Osteoblast (primary cell): ENCODE measurements at regions not wholly inside any gene's neighbourhood (a gene's known extent, or its start where the extent isn't known, plus 50 kb on each side); places are given as distances from the start of the nearest gene placed in this dataset.

ENCODE experiments used
- DNase-seq: peaks from one replicate; pipeline ENCODE4 v3.0.0; 2011; ENCODE audit warnings: low spot score, mixed read lengths; ENCODE audit not compliant: insufficient read length; ENCODE audit errors: missing footprints
- H2AFZ ChIP-seq: 2 replicates; pipeline ENCODE4 v1.6.0; 2011; ENCODE audit warnings: mild to moderate bottlenecking, low read length
- H3K27ac ChIP-seq: 2 replicates; pipeline ENCODE4 v1.5.1; 2011; ENCODE audit warnings: mild to moderate bottlenecking, low read depth, low read length, moderate library complexity
- H3K27me3 ChIP-seq: 2 replicates; pipeline ENCODE4 v1.6.0; 2012; ENCODE audit warnings: mild to moderate bottlenecking, control low read depth, inconsistent platforms, low read length, moderate library complexity; ENCODE audit not compliant: insufficient read depth
- H3K36me3 ChIP-seq: 2 replicates; pipeline ENCODE4 v1.5.1; 2011; ENCODE audit warnings: mild to moderate bottlenecking, low read length, control low read depth, moderate library complexity; ENCODE audit not compliant: insufficient read depth
- H3K4me1 ChIP-seq: 2 replicates; pipeline ENCODE4 v1.5.1; 2011; ENCODE audit warnings: mild to moderate bottlenecking, low read length, control low read depth, moderate library complexity; ENCODE audit not compliant: insufficient read depth
- H3K4me2 ChIP-seq: 2 replicates; pipeline ENCODE4 v1.6.0; 2011; ENCODE audit warnings: mild to moderate bottlenecking, low read length; ENCODE audit not compliant: insufficient read depth
- H3K4me3 ChIP-seq: fragments of 200-600 bp; sonication (generic); 3 replicates; pipeline ENCODE4 v1.5.1; 2012; ENCODE audit warnings: mild to moderate bottlenecking, low read length, inconsistent platforms; ENCODE audit not compliant: insufficient read depth
- H3K79me2 ChIP-seq: 2 replicates; pipeline ENCODE4 v1.6.0; 2012; ENCODE audit warnings: mild to moderate bottlenecking, low read length, control low read depth, inconsistent platforms; ENCODE audit not compliant: insufficient read depth
- H3K9me3 ChIP-seq: 2 replicates; pipeline ENCODE4 v1.5.1; 2011; ENCODE audit warnings: low read depth, low read length, control low read depth
- H4K20me1 ChIP-seq: 2 replicates; pipeline ENCODE4 v1.6.0; 2012; ENCODE audit warnings: mild to moderate bottlenecking, low read length, control low read depth; ENCODE audit not compliant: insufficient read depth
- CTCF ChIP-seq: IDR thresholded peaks from 2 replicates; pipeline ENCODE4 v1.5.1; 2011; ENCODE audit warnings: mild to moderate bottlenecking, low read depth, low read length, moderate library complexity; ENCODE audit errors: extremely low read depth

- H3K79me2 ChIP-seq, result no peaks in the 10 kb centered on the region
- no peaks in the 10 kb centered on the region for H4K20me1 ChIP-seq
- no peaks in the 10 kb centered on the region for H3K9me3 ChIP-seq
- H3K4me3 ChIP-seq, result no peak overlapping the region
- no peaks in the 10 kb centered on the region for H3K27me3 ChIP-seq
- no peak overlapping the region for H2AFZ ChIP-seq
- no peak for TF ChIP-seq CTCF
- H3K4me2 ChIP-seq, result no peak overlapping the region
- no peaks in the 10 kb centered on the region for H3K4me1 ChIP-seq
- DNase-seq, result no peak
- no peaks in the 10 kb centered on the region for H3K36me3 ChIP-seq
- H3K27ac ChIP-seq, result no peak overlapping the region
Measured at GRCh38 chr2:20879221-20879620, 56.3 kb upstream of the LDAH start.

GRCh38 chr2:20877960-20878359 lies 55.1 kb upstream of the LDAH start:
- Histone ChIP-seq H3K27ac (no peak overlapping the region), H3K27me3 (no peaks in the 10 kb centered on the region), H3K4me1 (no peaks in the 10 kb centered on the region), H3K36me3 (no peaks in the 10 kb centered on the region), H3K4me3 (no peak overlapping the region), H3K9me3 (no peaks in the 10 kb centered on the region), H4K20me1 (no peaks in the 10 kb centered on the region), H3K79me2 (no peaks in the 10 kb centered on the region), H2AFZ (no peak overlapping the region), H3K4me2 (no peak overlapping the region)
- DNase-seq, result no peak
- TF ChIP-seq CTCF, result no peak
